GM23338 (cell line): ENCODE measurements at regions not wholly inside any gene's neighbourhood (a gene's known extent, or its start where the extent isn't known, plus 50 kb on each side); places are given as distances from the start of the nearest gene placed in this dataset.

Experiments used
- ATAC-seq: fragments of 200-7000 bp; cut with Tn5 transposase; 3 replicates; pipeline ENCODE4 v1.9.1; 2020
- DNase-seq: peaks from one replicate; pipeline ENCODE4 v3.0.0-alpha.2; 2015; ENCODE audit warnings: low spot score
- H2AFZ ChIP-seq: fragments of 200-600 bp; sonication (generic); 2 replicates; pipeline ENCODE4 v1.8.0; 2016; ENCODE audit warnings: antibody characterized with exemption, mild to moderate bottlenecking, moderate library complexity
- H3F3A ChIP-seq: fragments of 200-600 bp; sonication (generic); replicated peaks from 2 replicates; pipeline ENCODE4 v1.8.0; 2017; ENCODE audit warnings: antibody characterized with exemption, mixed run types, low read depth
- H3K27ac ChIP-seq: fragments of 200-600 bp; sonication (generic); 2 replicates; pipeline ENCODE4 v1.6.1; 2016; ENCODE audit warnings: low read depth
- H3K27me3 ChIP-seq: fragments of 200-600 bp; sonication (generic); 2 replicates; pipeline ENCODE4 v1.8.0; 2016; ENCODE audit warnings: mild to moderate bottlenecking, mixed run types, moderate library complexity; ENCODE audit not compliant: insufficient read depth
- H3K36me3 ChIP-seq: fragments of 200-600 bp; sonication (generic); 2 replicates; pipeline ENCODE4 v1.8.0; 2016; ENCODE audit warnings: mild to moderate bottlenecking; ENCODE audit not compliant: insufficient read depth
- H3K4me1 ChIP-seq: fragments of 200-600 bp; sonication (generic); 2 replicates; pipeline ENCODE4 v1.8.0; 2016; ENCODE audit warnings: mild to moderate bottlenecking, moderate library complexity; ENCODE audit not compliant: insufficient read depth
- H3K4me2 ChIP-seq: fragments of 200-600 bp; sonication (generic); 2 replicates; pipeline ENCODE4 v1.7.1; 2017; ENCODE audit warnings: mixed run types
- H3K4me3 ChIP-seq: fragments of 200-600 bp; sonication (generic); 2 replicates; pipeline ENCODE4 v1.6.1; 2016; ENCODE audit warnings: mixed run types
- H3K79me2 ChIP-seq: fragments of 200-600 bp; sonication (generic); replicated peaks from 2 replicates; pipeline ENCODE4 v1.8.0; 2017; ENCODE audit warnings: mild to moderate bottlenecking; ENCODE audit not compliant: insufficient read depth
- H3K9me2 ChIP-seq: fragments of 200-600 bp; sonication (generic); 2 replicates; pipeline ENCODE4 v1.8.0; 2017; ENCODE audit not compliant: insufficient read depth
- H4K20me1 ChIP-seq: fragments of 200-600 bp; sonication (generic); replicated peaks from 2 replicates; pipeline ENCODE4 v1.8.0; 2017; ENCODE audit warnings: mild to moderate bottlenecking; ENCODE audit not compliant: insufficient read depth
- H3K27ac Mint-ChIP-seq: 2 replicates; pipeline ENCODE4 v1.8.0; 2020; ENCODE audit warnings: inconsistent platforms, mild to moderate bottlenecking, moderate library complexity, mixed read lengths
- H3K27me3 Mint-ChIP-seq: 3 replicates; pipeline ENCODE4 v1.8.0; 2022; ENCODE audit warnings: low read depth, mild to moderate bottlenecking, moderate library complexity, mixed read lengths, inconsistent platforms; ENCODE audit not compliant: insufficient read depth, poor library complexity
- H3K36me3 Mint-ChIP-seq: 3 replicates; pipeline ENCODE4 v1.8.0; 2021; ENCODE audit warnings: low read depth, mild to moderate bottlenecking, inconsistent platforms, moderate library complexity, mixed read lengths
- H3K4me1 Mint-ChIP-seq: 3 replicates; pipeline ENCODE4 v1.8.0; 2020; ENCODE audit warnings: mild to moderate bottlenecking, inconsistent platforms, mixed read lengths
- H3K4me3 Mint-ChIP-seq: 3 replicates; pipeline ENCODE4 v1.8.0; 2021; ENCODE audit warnings: moderate library complexity, mild to moderate bottlenecking, inconsistent platforms, mixed read lengths
- H3K9me3 Mint-ChIP-seq: 3 replicates; pipeline ENCODE4 v1.8.0; 2020; ENCODE audit warnings: moderate library complexity, mild to moderate bottlenecking, inconsistent platforms, mixed read lengths
- JUNB ChIP-seq: IDR thresholded peaks from one replicate; pipeline ENCODE4 v1.6.1; 2016; ENCODE audit warnings: antibody characterized with exemption; ENCODE audit not compliant: unreplicated experiment
- NANOG ChIP-seq: IDR thresholded peaks from 2 replicates; pipeline ENCODE4 v1.6.1; 2016; ENCODE audit warnings: antibody characterized with exemption, borderline replicate concordance
- TF ChIP-seq, protein P1 (sequence below): fragments of 250-450 bp; sonication (Bioruptor Pico); IDR thresholded peaks from 2 replicates; pipeline ENCODE4 v1.5.0; 2020; ENCODE audit warnings: mild to moderate bottlenecking, moderate library complexity
- TF ChIP-seq, protein P2 (sequence below), 2 experiments: fragments of 200-600 bp in 1 of 2; sonication (generic) in 1 of 2; conservative IDR thresholded peaks; 2 replicates each; pipeline versions ENCODE4 v1.5.1 to v1.6.1; 2016 to 2017; ENCODE audit warnings: antibody characterized with exemption in 2 of 2, low read depth in 2 of 2, mild to moderate bottlenecking in 2 of 2, moderate library complexity in 1 of 2
- TF ChIP-seq, protein P3 (sequence below): IDR thresholded peaks from 2 replicates; pipeline ENCODE4 v1.6.1; 2016; ENCODE audit warnings: antibody characterized with exemption

DNA sequence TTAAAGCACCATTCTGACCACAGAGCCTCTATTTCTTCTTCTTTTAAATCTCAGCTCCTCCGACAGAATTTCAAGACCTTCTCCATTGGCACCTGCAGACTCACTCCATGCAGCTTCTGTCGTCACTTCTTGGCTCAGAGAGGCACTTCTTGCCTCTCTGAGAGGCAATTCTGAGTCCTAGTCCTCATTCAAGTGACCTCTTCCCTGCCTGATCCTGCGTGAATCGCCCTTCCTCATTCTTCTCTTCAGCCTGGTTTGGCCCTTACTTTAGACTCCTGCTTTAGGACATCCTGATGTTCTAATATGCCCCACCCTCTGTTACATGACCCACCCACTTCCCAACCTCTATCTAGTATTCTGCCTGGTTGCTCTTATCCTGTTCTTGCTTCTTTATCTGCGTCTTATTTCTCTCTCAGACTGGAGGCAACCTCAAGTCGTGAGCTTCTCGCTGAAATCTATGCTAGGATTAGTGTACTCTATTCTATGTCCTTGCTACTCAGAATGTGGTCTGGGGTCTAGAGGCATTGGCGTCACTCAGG, 55.6 kb upstream of the CISTR start (continued):
- TF ChIP-seq, protein P1, sequence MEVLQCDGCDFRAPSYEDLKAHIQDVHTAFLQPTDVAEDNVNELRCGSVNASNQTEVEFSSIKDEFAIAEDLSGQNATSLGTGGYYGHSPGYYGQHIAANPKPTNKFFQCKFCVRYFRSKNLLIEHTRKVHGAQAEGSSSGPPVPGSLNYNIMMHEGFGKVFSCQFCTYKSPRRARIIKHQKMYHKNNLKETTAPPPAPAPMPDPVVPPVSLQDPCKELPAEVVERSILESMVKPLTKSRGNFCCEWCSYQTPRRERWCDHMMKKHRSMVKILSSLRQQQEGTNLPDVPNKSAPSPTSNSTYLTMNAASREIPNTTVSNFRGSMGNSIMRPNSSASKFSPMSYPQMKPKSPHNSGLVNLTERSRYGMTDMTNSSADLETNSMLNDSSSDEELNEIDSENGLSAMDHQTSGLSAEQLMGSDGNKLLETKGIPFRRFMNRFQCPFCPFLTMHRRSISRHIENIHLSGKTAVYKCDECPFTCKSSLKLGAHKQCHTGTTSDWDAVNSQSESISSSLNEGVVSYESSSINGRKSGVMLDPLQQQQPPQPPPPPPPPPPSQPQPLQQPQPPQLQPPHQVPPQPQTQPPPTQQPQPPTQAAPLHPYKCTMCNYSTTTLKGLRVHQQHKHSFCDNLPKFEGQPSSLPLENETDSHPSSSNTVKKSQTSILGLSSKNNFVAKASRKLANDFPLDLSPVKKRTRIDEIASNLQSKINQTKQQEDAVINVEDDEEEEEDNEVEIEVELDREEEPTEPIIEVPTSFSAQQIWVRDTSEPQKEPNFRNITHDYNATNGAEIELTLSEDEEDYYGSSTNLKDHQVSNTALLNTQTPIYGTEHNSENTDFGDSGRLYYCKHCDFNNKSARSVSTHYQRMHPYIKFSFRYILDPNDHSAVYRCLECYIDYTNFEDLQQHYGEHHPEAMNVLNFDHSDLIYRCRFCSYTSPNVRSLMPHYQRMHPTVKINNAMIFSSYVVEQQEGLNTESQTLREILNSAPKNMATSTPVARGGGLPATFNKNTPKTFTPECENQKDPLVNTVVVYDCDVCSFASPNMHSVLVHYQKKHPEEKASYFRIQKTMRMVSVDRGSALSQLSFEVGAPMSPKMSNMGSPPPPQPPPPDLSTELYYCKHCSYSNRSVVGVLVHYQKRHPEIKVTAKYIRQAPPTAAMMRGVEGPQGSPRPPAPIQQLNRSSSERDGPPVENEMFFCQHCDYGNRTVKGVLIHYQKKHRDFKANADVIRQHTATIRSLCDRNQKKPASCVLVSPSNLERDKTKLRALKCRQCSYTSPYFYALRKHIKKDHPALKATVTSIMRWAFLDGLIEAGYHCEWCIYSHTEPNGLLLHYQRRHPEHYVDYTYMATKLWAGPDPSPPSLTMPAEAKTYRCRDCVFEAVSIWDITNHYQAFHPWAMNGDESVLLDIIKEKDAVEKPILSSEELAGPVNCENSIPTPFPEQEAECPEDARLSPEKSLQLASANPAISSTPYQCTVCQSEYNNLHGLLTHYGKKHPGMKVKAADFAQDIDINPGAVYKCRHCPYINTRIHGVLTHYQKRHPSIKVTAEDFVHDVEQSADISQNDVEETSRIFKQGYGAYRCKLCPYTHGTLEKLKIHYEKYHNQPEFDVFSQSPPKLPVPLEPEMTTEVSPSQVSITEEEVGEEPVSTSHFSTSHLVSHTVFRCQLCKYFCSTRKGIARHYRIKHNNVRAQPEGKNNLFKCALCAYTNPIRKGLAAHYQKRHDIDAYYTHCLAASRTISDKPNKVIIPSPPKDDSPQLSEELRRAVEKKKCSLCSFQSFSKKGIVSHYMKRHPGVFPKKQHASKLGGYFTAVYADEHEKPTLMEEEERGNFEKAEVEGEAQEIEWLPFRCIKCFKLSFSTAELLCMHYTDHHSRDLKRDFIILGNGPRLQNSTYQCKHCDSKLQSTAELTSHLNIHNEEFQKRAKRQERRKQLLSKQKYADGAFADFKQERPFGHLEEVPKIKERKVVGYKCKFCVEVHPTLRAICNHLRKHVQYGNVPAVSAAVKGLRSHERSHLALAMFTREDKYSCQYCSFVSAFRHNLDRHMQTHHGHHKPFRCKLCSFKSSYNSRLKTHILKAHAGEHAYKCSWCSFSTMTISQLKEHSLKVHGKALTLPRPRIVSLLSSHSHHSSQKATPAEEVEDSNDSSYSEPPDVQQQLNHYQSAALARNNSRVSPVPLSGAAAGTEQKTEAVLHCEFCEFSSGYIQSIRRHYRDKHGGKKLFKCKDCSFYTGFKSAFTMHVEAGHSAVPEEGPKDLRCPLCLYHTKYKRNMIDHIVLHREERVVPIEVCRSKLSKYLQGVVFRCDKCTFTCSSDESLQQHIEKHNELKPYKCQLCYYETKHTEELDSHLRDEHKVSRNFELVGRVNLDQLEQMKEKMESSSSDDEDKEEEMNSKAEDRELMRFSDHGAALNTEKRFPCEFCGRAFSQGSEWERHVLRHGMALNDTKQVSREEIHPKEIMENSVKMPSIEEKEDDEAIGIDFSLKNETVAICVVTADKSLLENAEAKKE (CRISPR knock-in tag) = no peak
- TF ChIP-seq, protein P2, sequence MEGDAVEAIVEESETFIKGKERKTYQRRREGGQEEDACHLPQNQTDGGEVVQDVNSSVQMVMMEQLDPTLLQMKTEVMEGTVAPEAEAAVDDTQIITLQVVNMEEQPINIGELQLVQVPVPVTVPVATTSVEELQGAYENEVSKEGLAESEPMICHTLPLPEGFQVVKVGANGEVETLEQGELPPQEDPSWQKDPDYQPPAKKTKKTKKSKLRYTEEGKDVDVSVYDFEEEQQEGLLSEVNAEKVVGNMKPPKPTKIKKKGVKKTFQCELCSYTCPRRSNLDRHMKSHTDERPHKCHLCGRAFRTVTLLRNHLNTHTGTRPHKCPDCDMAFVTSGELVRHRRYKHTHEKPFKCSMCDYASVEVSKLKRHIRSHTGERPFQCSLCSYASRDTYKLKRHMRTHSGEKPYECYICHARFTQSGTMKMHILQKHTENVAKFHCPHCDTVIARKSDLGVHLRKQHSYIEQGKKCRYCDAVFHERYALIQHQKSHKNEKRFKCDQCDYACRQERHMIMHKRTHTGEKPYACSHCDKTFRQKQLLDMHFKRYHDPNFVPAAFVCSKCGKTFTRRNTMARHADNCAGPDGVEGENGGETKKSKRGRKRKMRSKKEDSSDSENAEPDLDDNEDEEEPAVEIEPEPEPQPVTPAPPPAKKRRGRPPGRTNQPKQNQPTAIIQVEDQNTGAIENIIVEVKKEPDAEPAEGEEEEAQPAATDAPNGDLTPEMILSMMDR (conservative IDR thresholded peaks at IDR 0.05; ENCODE audit: low read depth in 2 of 2) = no peak

DNA sequence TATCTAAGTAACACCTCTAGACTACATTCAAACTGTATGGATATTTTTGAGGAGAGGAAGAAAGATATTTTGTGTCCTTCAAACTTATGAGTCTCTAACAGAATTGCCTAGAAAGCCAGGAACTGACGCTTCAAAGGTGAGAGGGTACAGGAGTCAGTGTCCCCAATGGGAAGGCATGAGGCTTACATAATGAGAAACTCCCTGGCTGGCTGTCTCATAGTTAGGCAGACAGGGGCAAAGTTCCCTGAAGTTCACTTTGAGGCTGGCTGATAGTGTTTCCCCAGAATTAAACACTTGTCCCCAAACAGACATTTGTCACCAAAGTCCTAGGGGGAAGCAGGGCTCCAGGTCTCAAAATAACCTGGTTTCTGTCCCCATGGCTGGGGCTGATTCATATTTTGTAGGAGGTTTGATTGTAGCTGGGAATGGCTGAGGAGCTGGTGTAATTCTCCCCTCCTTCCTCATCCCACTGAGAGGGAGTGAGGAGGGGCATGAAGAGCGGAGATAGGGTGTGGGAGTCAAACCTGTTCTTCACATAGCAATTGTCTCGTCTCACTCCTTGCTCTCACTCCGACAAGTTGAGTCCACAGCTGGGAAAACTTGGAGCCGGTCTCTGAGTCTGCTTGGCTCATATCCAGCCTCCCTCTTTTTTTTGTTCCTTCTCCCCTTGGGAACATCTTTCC, 56.4 kb upstream of the CISTR start:
- Mint-ChIP-seq H3K36me3 (no peaks in the 10 kb centered on the region), H3K4me3 (no peak overlapping the region), H3K4me1 (peaks cover 9% of the 10 kb centered on the region), H3K27ac (no peak overlapping the region), H3K27me3 (peaks cover 9% of the 10 kb centered on the region), H3K9me3 (no peaks in the 10 kb centered on the region; the same call in 2 of the 3 replicates)
- DNase-seq = no peak
- Histone ChIP-seq H3K79me2 (no peaks in the 10 kb centered on the region), H3K36me3 (no peaks in the 10 kb centered on the region), H3K27me3 (peaks cover 23% of the 10 kb centered on the region; the same call in 1 of the 2 replicates), H3K4me3 (no peak overlapping the region), H3F3A (no peaks in the 10 kb centered on the region), H2AFZ (no peak overlapping the region), H3K4me2 (no peak overlapping the region), H3K4me1 (no peaks in the 10 kb centered on the region), H4K20me1 (no peaks in the 10 kb centered on the region), H3K27ac (no peak overlapping the region), H3K9me2 (no peaks in the 10 kb centered on the region; the same call in 1 of the 2 replicates)
- ATAC-seq = no peak
- TF ChIP-seq, protein P3, sequence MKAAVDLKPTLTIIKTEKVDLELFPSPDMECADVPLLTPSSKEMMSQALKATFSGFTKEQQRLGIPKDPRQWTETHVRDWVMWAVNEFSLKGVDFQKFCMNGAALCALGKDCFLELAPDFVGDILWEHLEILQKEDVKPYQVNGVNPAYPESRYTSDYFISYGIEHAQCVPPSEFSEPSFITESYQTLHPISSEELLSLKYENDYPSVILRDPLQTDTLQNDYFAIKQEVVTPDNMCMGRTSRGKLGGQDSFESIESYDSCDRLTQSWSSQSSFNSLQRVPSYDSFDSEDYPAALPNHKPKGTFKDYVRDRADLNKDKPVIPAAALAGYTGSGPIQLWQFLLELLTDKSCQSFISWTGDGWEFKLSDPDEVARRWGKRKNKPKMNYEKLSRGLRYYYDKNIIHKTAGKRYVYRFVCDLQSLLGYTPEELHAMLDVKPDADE = no peak
- TF ChIP-seq, protein P1 (CRISPR knock-in tag) = no peak
- TF ChIP-seq NANOG (no peak), JUNB (no peak)
